ENCODE measurements at regions not wholly inside any gene's neighbourhood (a gene's known extent, or its start where the extent isn't known, plus 50 kb on each side); places are given as distances from the start of the nearest gene placed in this dataset.

DNA sequence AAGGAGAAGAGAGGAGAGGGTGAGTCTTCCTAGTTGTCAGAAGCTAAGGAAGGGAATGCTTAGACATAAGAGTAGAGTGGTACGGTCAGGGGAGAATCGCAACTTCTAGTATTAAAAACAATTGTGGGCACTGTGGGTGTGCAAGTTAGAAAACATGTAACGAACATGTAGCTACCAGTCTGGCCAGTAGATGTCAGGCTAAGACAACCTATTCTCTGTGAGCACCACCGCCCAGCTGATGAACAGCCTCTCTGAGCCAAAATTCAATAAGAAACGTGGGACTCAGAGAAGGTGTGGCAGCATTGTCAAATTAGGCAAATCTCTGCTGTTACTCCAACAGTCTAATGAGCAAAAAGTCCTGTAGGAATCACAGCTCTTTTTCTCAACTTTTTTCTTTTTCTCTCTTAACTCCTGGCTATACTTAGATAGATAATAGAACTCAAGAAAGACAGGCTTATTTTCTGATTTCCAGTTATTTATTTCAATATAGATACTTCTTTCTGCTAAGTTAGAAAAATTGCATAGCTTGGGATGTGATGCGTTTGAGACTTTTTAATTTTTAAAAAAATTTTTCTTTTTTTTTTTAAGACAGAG, 186.2 kb downstream of the USP12 start:
- no peak for TF ChIP-seq SIN3A (IDR thresholded peaks at IDR 0.05; ENCODE audit: borderline replicate concordance, insufficient read depth, low read length)
- no peak for TF ChIP-seq POLR2AphosphoS5 (IDR thresholded peaks at IDR 0.05; ENCODE audit: low read depth, low read length)
- TF ChIP-seq REST (IDR thresholded peaks at IDR 0.05; ENCODE audit: insufficient read depth in 1 of 2, low read depth in 2 of 2, low read length in 2 of 2) = no peak
- TF ChIP-seq TAF1 (IDR thresholded peaks at IDR 0.05; ENCODE audit: borderline replicate concordance, insufficient read depth, low read length) = no peak
